Activated CD4-positive, alpha-beta T cell treated with anti-CD3 and anti-CD28 coated beads, Interleukin-2, amount 10 ng/mL, durations not matched to agents 7 days and 5 days (primary cell): ENCODE measurements at regions not wholly inside any gene's neighbourhood (a gene's known extent, or its start where the extent isn't known, plus 50 kb on each side); places are given as distances from the start of the nearest gene placed in this dataset.
"Not testable (repeated sequence)": the region's sequence is repeated elsewhere in the genome, so short reads cannot be mapped to it uniquely, and the experiment has no call there.

Experiments used
- CTCF ChIA-PET: fragments of 350-600 bp; sonication (Branson Sonifier 250); formaldehyde crosslinking; loops from one replicate; lab custom pipeline; 2021; ENCODE audit warnings: antibody characterized with exemption; lab: Charles Lee
- POLR2A ChIA-PET: fragments of 350-600 bp; sonication (Branson Sonifier 250); formaldehyde crosslinking; loops from one replicate; lab custom pipeline; 2021; ENCODE audit warnings: antibody characterized with exemption; lab: Charles Lee
- DNase-seq: peaks from one replicate; pipeline ENCODE4 v3.0.0-alpha.2; 2020
- H3K27ac Mint-ChIP-seq: one replicate; pipeline ENCODE4 v1.8.0; 2021; ENCODE audit warnings: mild to moderate bottlenecking, moderate library complexity, mixed read lengths
- H3K27me3 Mint-ChIP-seq: one replicate; pipeline ENCODE4 v1.8.0; 2021; ENCODE audit warnings: mixed read lengths
- H3K36me3 Mint-ChIP-seq: one replicate; pipeline ENCODE4 v1.8.0; 2021; ENCODE audit warnings: low read depth, mixed read lengths
- H3K4me1 Mint-ChIP-seq: one replicate; pipeline ENCODE4 v1.8.0; 2021; ENCODE audit warnings: mixed read lengths
- H3K4me3 Mint-ChIP-seq: one replicate; pipeline ENCODE4 v1.8.0; 2021; ENCODE audit warnings: mild to moderate bottlenecking, moderate library complexity, mixed read lengths
- H3K9me3 Mint-ChIP-seq: one replicate; pipeline ENCODE4 v1.8.0; 2021; ENCODE audit warnings: mixed read lengths

- no peaks in the 10 kb centered on the region for H3K27me3 Mint-ChIP-seq
- POLR2A ChIA-PET: no interaction called here
- CTCF ChIA-PET: no interaction called here
These were observed 147.5 kb upstream of the MBNL1 start for GRCh38 chr3:152121270-152121636.

GRCh38 chr3:152122851-152123250 is 145.9 kb upstream of the MBNL1 start:
- ChIA-PET CTCF (no interaction called here), POLR2A (no interaction called here)
- H3K27me3 Mint-ChIP-seq: peaks cover 7% of the 10 kb centered on the region
- DNase-seq: no peak
- H3K4me3 Mint-ChIP-seq: no peak overlapping the region
- H3K36me3 Mint-ChIP-seq: no peaks in the 10 kb centered on the region
- peaks cover 16% of the 10 kb centered on the region for H3K4me1 Mint-ChIP-seq
- H3K9me3 Mint-ChIP-seq: peaks cover 2% of the 10 kb centered on the region
- no peak overlapping the region for H3K27ac Mint-ChIP-seq

More at GRCh38 chr3:152121270-152121636, 147.5 kb upstream of the MBNL1 start:
- Mint-ChIP-seq H3K4me1 (peaks cover 9% of the 10 kb centered on the region), H3K27ac (no peak overlapping the region), H3K36me3 (no peaks in the 10 kb centered on the region), H3K9me3 (peaks cover 2% of the 10 kb centered on the region), H3K4me3 (no peak overlapping the region)
- DNase-seq: no peak

- no peaks in the 10 kb centered on the region for H3K36me3 Mint-ChIP-seq
- no peak for DNase-seq
- H3K4me1 Mint-ChIP-seq: peaks cover 16% of the 10 kb centered on the region
- peaks cover 8% of the 10 kb centered on the region for H3K27me3 Mint-ChIP-seq
- H3K27ac Mint-ChIP-seq: no peak overlapping the region
- H3K4me3 Mint-ChIP-seq: no peak overlapping the region
- CTCF ChIA-PET: no interaction called here
- POLR2A ChIA-PET: no interaction called here
- peaks cover 2% of the 10 kb centered on the region for H3K9me3 Mint-ChIP-seq
These were observed 145.3 kb upstream of the MBNL1 start for GRCh38 chr3:152123457-152123856.

- ChIA-PET CTCF (interaction anchor here (1.6 kb wide), 1 partner anchor 346 kb away, joined by 3 read pairs; no protein-coding TSS in a partner anchor), POLR2A (no interaction called here)
- peaks cover 13% of the 10 kb centered on the region for H3K27me3 Mint-ChIP-seq
- DNase-seq: no peak
- H3K36me3 Mint-ChIP-seq: no peaks in the 10 kb centered on the region
- H3K4me3 Mint-ChIP-seq: no peak overlapping the region
- no peaks in the 10 kb centered on the region for H3K9me3 Mint-ChIP-seq
- peaks cover 11% of the 10 kb centered on the region for H3K4me1 Mint-ChIP-seq
- no peak overlapping the region for H3K27ac Mint-ChIP-seq
These were observed 142.5 kb upstream of the MBNL1 start for GRCh38 chr3:152126260-152126659.

- no peak overlapping the region for H3K4me3 Mint-ChIP-seq
These were observed 141.7 kb upstream of the MBNL1 start for GRCh38 chr3:152127058-152127457.

GRCh38 chr3:152128356-152128755 is 140.4 kb upstream of the MBNL1 start:
- no peaks in the 10 kb centered on the region for H3K36me3 Mint-ChIP-seq
- H3K27me3 Mint-ChIP-seq: peaks cover 16% of the 10 kb centered on the region
- H3K27ac Mint-ChIP-seq: no peak overlapping the region
- no peak overlapping the region for H3K4me3 Mint-ChIP-seq
- CTCF ChIA-PET: interaction anchor here (1.2 kb wide), 1 partner anchor 9 kb away, joined by 5 read pairs; no protein-coding TSS in a partner anchor
- peaks cover 9% of the 10 kb centered on the region for H3K4me1 Mint-ChIP-seq
- POLR2A ChIA-PET: no interaction called here
- DNase-seq: no peak
- H3K9me3 Mint-ChIP-seq: no peaks in the 10 kb centered on the region

More at GRCh38 chr3:152127058-152127457, 141.7 kb upstream of the MBNL1 start:
- DNase-seq: no peak
- ChIA-PET POLR2A (no interaction called here), CTCF (interaction anchor here (1.6 kb wide), 1 partner anchor 345 kb away, joined by 3 read pairs; no protein-coding TSS in a partner anchor)
- no peaks in the 10 kb centered on the region for H3K9me3 Mint-ChIP-seq
- H3K27me3 Mint-ChIP-seq: peaks cover 13% of the 10 kb centered on the region
- H3K4me1 Mint-ChIP-seq: peaks cover 11% of the 10 kb centered on the region
- no peak overlapping the region for H3K27ac Mint-ChIP-seq
- H3K36me3 Mint-ChIP-seq: no peaks in the 10 kb centered on the region

- H3K36me3 Mint-ChIP-seq: no peaks in the 10 kb centered on the region
- CTCF ChIA-PET: no interaction called here
- no peaks in the 10 kb centered on the region for H3K4me1 Mint-ChIP-seq
- H3K27me3 Mint-ChIP-seq: peaks cover 2% of the 10 kb centered on the region
- POLR2A ChIA-PET: no interaction called here
- no peak overlapping the region for H3K27ac Mint-ChIP-seq
- no peak for DNase-seq
- peaks cover 2% of the 10 kb centered on the region for H3K9me3 Mint-ChIP-seq
- H3K4me3 Mint-ChIP-seq: no peak overlapping the region
These were observed 129.1 kb upstream of the MBNL1 start for GRCh38 chr3:152139651-152140050.

GRCh38 chr3:152146461-152146860 is 122.3 kb upstream of the MBNL1 start:
- H3K27me3 Mint-ChIP-seq: peaks cover 6% of the 10 kb centered on the region
- H3K36me3 Mint-ChIP-seq: no peaks in the 10 kb centered on the region
- DNase-seq: no peak
- H3K27ac Mint-ChIP-seq: no peak overlapping the region
- CTCF ChIA-PET: no interaction called here
- H3K4me3 Mint-ChIP-seq: no peak overlapping the region
- POLR2A ChIA-PET: no interaction called here
- H3K4me1 Mint-ChIP-seq: peaks cover 22% of the 10 kb centered on the region
- peaks cover 6% of the 10 kb centered on the region for H3K9me3 Mint-ChIP-seq

- POLR2A ChIA-PET: no interaction called here
- Mint-ChIP-seq H3K27ac (no peak overlapping the region), H3K9me3 (peaks cover 6% of the 10 kb centered on the region), H3K4me3 (no peak overlapping the region), H3K27me3 (peaks cover 6% of the 10 kb centered on the region), H3K4me1 (peaks cover 24% of the 10 kb centered on the region), H3K36me3 (no peaks in the 10 kb centered on the region)
- DNase-seq: no peak
- CTCF ChIA-PET: no interaction called here
These were observed 121.0 kb upstream of the MBNL1 start for GRCh38 chr3:152147748-152148147.

GRCh38 chr3:152148579-152148978 is 120.2 kb upstream of the MBNL1 start:
- DNase-seq: no peak
- Mint-ChIP-seq H3K9me3 (peaks cover 8% of the 10 kb centered on the region), H3K36me3 (no peaks in the 10 kb centered on the region), H3K4me3 (no peak overlapping the region), H3K27ac (no peak overlapping the region), H3K4me1 (peaks cover 24% of the 10 kb centered on the region), H3K27me3 (peaks cover 6% of the 10 kb centered on the region)
- POLR2A ChIA-PET: no interaction called here
- CTCF ChIA-PET: no interaction called here

GRCh38 chr3:152149832-152150231 is 118.9 kb upstream of the MBNL1 start:
- Mint-ChIP-seq H3K36me3 (no peaks in the 10 kb centered on the region), H3K4me3 (no peak overlapping the region), H3K4me1 (peaks cover 24% of the 10 kb centered on the region), H3K27ac (no peak overlapping the region), H3K27me3 (peaks cover 6% of the 10 kb centered on the region), H3K9me3 (peaks cover 8% of the 10 kb centered on the region)
- CTCF ChIA-PET: no interaction called here
- POLR2A ChIA-PET: no interaction called here
- no peak for DNase-seq

GRCh38 chr3:152151216-152151876 is 117.4 kb upstream of the MBNL1 start:
- DNase-seq: no peak
- peaks cover 24% of the 10 kb centered on the region for H3K4me1 Mint-ChIP-seq

GRCh38 chr3:152151877-152152765 is 116.6 kb upstream of the MBNL1 start:
- H3K4me1 Mint-ChIP-seq: peaks cover 23% of the 10 kb centered on the region
- CTCF ChIA-PET: interaction anchor here (0.8 to 1.1 kb wide), 2 partner anchors 9 to 34 kb away, joined by 3 to 4 read pairs; no protein-coding TSS in a partner anchor
- H3K9me3 Mint-ChIP-seq, DNase-seq, H3K27ac Mint-ChIP-seq, H3K27me3 Mint-ChIP-seq, POLR2A ChIA-PET, H3K4me3 Mint-ChIP-seq, H3K36me3 Mint-ChIP-seq: not testable (repeated sequence)

More at GRCh38 chr3:152151216-152151876, 117.4 kb upstream of the MBNL1 start:
- POLR2A ChIA-PET: interaction anchor here (0.6 kb wide), 1 partner anchor 52 kb away, joined by 3 read pairs; no protein-coding TSS in a partner anchor
- Mint-ChIP-seq H3K36me3 (no peaks in the 10 kb centered on the region), H3K9me3 (peaks cover 4% of the 10 kb centered on the region), H3K4me3 (no peak overlapping the region), H3K27ac (no peak overlapping the region), H3K27me3 (peaks cover 6% of the 10 kb centered on the region)
- CTCF ChIA-PET: no interaction called here
